ENCODE measurements at regions not wholly inside any gene's neighbourhood (a gene's known extent, or its start where the extent isn't known, plus 50 kb on each side); places are given as distances from the start of the nearest gene placed in this dataset.

- TF ChIP-seq, protein P1, sequence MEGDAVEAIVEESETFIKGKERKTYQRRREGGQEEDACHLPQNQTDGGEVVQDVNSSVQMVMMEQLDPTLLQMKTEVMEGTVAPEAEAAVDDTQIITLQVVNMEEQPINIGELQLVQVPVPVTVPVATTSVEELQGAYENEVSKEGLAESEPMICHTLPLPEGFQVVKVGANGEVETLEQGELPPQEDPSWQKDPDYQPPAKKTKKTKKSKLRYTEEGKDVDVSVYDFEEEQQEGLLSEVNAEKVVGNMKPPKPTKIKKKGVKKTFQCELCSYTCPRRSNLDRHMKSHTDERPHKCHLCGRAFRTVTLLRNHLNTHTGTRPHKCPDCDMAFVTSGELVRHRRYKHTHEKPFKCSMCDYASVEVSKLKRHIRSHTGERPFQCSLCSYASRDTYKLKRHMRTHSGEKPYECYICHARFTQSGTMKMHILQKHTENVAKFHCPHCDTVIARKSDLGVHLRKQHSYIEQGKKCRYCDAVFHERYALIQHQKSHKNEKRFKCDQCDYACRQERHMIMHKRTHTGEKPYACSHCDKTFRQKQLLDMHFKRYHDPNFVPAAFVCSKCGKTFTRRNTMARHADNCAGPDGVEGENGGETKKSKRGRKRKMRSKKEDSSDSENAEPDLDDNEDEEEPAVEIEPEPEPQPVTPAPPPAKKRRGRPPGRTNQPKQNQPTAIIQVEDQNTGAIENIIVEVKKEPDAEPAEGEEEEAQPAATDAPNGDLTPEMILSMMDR (IDR thresholded peaks at IDR 0.05; ENCODE audit: low read depth, low read length): no peak
- TF ChIP-seq EZH2phosphoT487 (IDR thresholded peaks at IDR 0.05; ENCODE audit: low read depth): no peak
Measured at GRCh38 chr10:59971915-59972314, 65.6 kb upstream of the CCDC6 start.
